Endothelial cell of umbilical vein (primary cell): ENCODE measurements at regions not wholly inside any gene's neighbourhood (a gene's known extent, or its start where the extent isn't known, plus 50 kb on each side); places are given as distances from the start of the nearest gene placed in this dataset.

Experiments used
- BruUV-seq: library from RNA; stranded (reverse); fragments of 400-500 nt; replicated peaks from 2 replicates; lab custom pipeline; 2021; lab: Mats Ljungman, UMichigan
- CTCF ChIA-PET: fragments of 300-600, 350-600 bp; sonication (Branson Sonifier 250); formaldehyde crosslinking; loops from one replicate; lab custom pipeline; 2021; ENCODE audit warnings: antibody characterized with exemption, inconsistent platforms; lab: Charles Lee
- POLR2A ChIA-PET: fragments of 300-600, 350-600 bp; sonication (Branson Sonifier 250); formaldehyde crosslinking; loops from one replicate; lab custom pipeline; 2021; ENCODE audit warnings: antibody characterized with exemption, inconsistent platforms; lab: Charles Lee
- DNase-seq: peaks from one replicate; pipeline ENCODE4 v3.0.0-alpha.2; 2011; ENCODE audit warnings: low read depth, low spot score
- FAIRE-seq: peaks from 2 replicates; lab custom pipeline; 2011; peaks lifted over from hg19 to GRCh38; lab: Jason Lieb, UNC
- H2AFZ ChIP-seq: 2 replicates; pipeline ENCODE4 v1.6.0; 2012; ENCODE audit warnings: low read depth, low read length, control low read depth, inconsistent platforms
- H3K27ac ChIP-seq: 2 replicates; pipeline ENCODE4 v1.5.1; 2011; ENCODE audit warnings: low read depth, mild to moderate bottlenecking, control low read depth, low read length, moderate library complexity; ENCODE audit not compliant: insufficient read depth
- H3K27me3 ChIP-seq, 2 experiments: 2 replicates each; pipeline versions ENCODE4 v1.6.0 to v1.6.1; 2011; ENCODE audit warnings: low read length in 2 of 2, mixed read lengths in 1 of 2; ENCODE audit not compliant: control insufficient read depth in 2 of 2, insufficient read depth in 2 of 2
- H3K36me3 ChIP-seq, 2 experiments: 2 replicates in 1 of 2; 3 replicates in 1 of 2; pipeline ENCODE4 v1.5.1; 2011; ENCODE audit warnings: low read length in 2 of 2, mild to moderate bottlenecking in 1 of 2, moderate library complexity in 1 of 2; ENCODE audit not compliant: control insufficient read depth in 2 of 2, insufficient read depth in 2 of 2; ENCODE audit errors: extremely low read depth in 1 of 2
- H3K4me1 ChIP-seq: 3 replicates; pipeline ENCODE4 v1.5.1; 2011; ENCODE audit warnings: mild to moderate bottlenecking, low read length; ENCODE audit not compliant: control insufficient read depth, insufficient read depth; ENCODE audit errors: extremely low read depth
- H3K4me2 ChIP-seq: 2 replicates; pipeline ENCODE4 v1.6.1; 2011; ENCODE audit warnings: low read length, control low read depth, mixed read lengths; ENCODE audit not compliant: insufficient read depth
- H3K4me3 ChIP-seq, 3 experiments: fragments of 200-600 bp in 1 of 3; sonication (generic), shearing (Covaris generic) in 1 of 3; replicated peaks in 1 of 3; 2 replicates each; pipeline ENCODE4 v1.5.1; 2011 to 2016; ENCODE audit warnings: control low read depth in 3 of 3, low read length in 3 of 3, mild to moderate bottlenecking in 2 of 3, inconsistent platforms in 1 of 3, low read depth in 1 of 3, moderate library complexity in 1 of 3; ENCODE audit not compliant: insufficient read depth in 1 of 3
- H3K79me2 ChIP-seq: 2 replicates; pipeline ENCODE4 v1.6.0; 2012; ENCODE audit warnings: low read length, inconsistent platforms; ENCODE audit not compliant: control insufficient read depth, insufficient read depth
- H3K9ac ChIP-seq: replicated peaks from 2 replicates; pipeline ENCODE3; 2011; ENCODE audit warnings: low read length, control low read depth; ENCODE audit not compliant: insufficient read depth; ENCODE audit errors: extremely low read depth
- H3K9me1 ChIP-seq: replicated peaks from 3 replicates; pipeline ENCODE4 v1.6.0; 2011; ENCODE audit warnings: mild to moderate bottlenecking, low read length; ENCODE audit not compliant: control insufficient read depth, insufficient read depth; ENCODE audit errors: extremely low read depth
- H3K9me3 ChIP-seq: replicated peaks from 2 replicates; pipeline ENCODE4 v1.5.1; 2012; ENCODE audit warnings: low read length, inconsistent platforms; ENCODE audit not compliant: control insufficient read depth, insufficient read depth
- H4K20me1 ChIP-seq: replicated peaks from 2 replicates; pipeline ENCODE3; 2011; ENCODE audit warnings: mild to moderate bottlenecking, low read length; ENCODE audit not compliant: control insufficient read depth, insufficient read depth; ENCODE audit errors: extremely low read depth
- EZH2 ChIP-seq: IDR thresholded peaks from 2 replicates; pipeline ENCODE4 v1.6.1; 2012; ENCODE audit warnings: borderline replicate concordance, low read depth, mild to moderate bottlenecking, moderate library complexity, low read length, inconsistent platforms; ENCODE audit not compliant: severe bottlenecking
- FOS ChIP-seq: IDR thresholded peaks from 2 replicates; pipeline ENCODE4 v1.6.1; 2011; ENCODE audit warnings: mild to moderate bottlenecking, low read length, moderate library complexity, borderline replicate concordance; ENCODE audit not compliant: insufficient read depth
- GATA2 ChIP-seq: IDR thresholded peaks from 2 replicates; pipeline ENCODE4 v1.7.0; 2011; ENCODE audit warnings: low read depth, mild to moderate bottlenecking, moderate library complexity, mixed read lengths, low read length; ENCODE audit not compliant: insufficient read length, insufficient read depth
- JUN ChIP-seq: IDR thresholded peaks from 2 replicates; pipeline ENCODE4 v1.6.1; 2011; ENCODE audit warnings: borderline replicate concordance, low read depth; ENCODE audit not compliant: insufficient read length, insufficient read depth
- MYC ChIP-seq: IDR thresholded peaks from one replicate; pipeline ENCODE4 v1.6.1; 2011; ENCODE audit warnings: mild to moderate bottlenecking, low read depth, low read length
- POLR2A ChIP-seq: IDR thresholded peaks from 2 replicates; pipeline ENCODE4 v1.6.1; 2012; ENCODE audit warnings: low read depth, mild to moderate bottlenecking, control low read depth, low read length
- POLR2AphosphoS5 ChIP-seq: IDR thresholded peaks from 2 replicates; pipeline ENCODE4 v1.6.1; 2012; ENCODE audit warnings: low read depth, mild to moderate bottlenecking, control low read depth, low read length, moderate library complexity; ENCODE audit not compliant: insufficient read depth
- dilution Hi-C: fragments of 300-500 bp; cut with MboI; formaldehyde crosslinking; loops from one replicate; pipeline ENCODE4 v1.15.0; 2019; ENCODE audit warnings: low sequenced_read_pairs; ENCODE audit not compliant: extremely low pct_ligation_motif_present
- intact Hi-C: fragments of 100-400 bp; cut with micrococcal nuclease; formaldehyde crosslinking; loops from one replicate; pipeline ENCODE4 v1.10.0; 2022
- TF ChIP-seq, protein P1 (sequence below), 2 donors: IDR thresholded peaks; 1 replicate in 1 of 2; 2 replicates in 1 of 2; pipeline ENCODE4 v1.5.1; 2011; ENCODE audit warnings: low read length in 2 of 2, mild to moderate bottlenecking in 2 of 2, moderate library complexity in 2 of 2, control low read depth in 1 of 2, inconsistent platforms in 1 of 2, low read depth in 1 of 2; ENCODE audit not compliant: insufficient read depth in 1 of 2; ENCODE audit errors: extremely low read depth in 1 of 2
- TF ChIP-seq, protein P2 (sequence below): IDR thresholded peaks from 2 replicates; pipeline ENCODE4 v1.6.1; 2011; ENCODE audit not compliant: insufficient read depth, insufficient read length

DNA sequence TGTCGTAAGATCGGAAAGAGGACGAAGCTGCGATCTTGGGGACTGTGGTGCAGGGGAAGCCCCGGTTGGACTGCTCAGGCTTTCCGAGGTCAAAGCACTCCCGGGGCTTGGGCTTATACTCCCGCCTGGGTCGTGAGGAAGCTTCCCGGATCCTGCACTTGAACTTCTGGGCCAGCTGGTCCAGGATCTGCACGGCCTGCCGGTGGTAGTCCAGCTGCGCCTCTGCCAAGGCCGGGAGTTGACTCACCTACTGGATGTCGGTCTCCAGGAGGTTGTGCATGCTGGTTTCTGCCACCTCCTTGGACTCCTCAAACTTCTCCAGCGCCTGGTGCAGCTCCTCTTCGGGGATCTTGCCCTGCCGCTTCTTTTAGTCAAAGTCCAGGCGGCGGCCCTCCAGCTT, 99.2 kb downstream of the KPNA2 start:
- H3K4me2 ChIP-seq: no peak overlapping the region
- CTCF ChIA-PET: no interaction called here
- POLR2A ChIA-PET: no interaction called here
- no peak overlapping the region for H3K4me3 ChIP-seq
- H2AFZ ChIP-seq: no peak overlapping the region
- H3K27me3 ChIP-seq: no peaks in the 10 kb centered on the region
- dilution Hi-C loops: no loop called here
- H3K9ac ChIP-seq: no peak overlapping the region
- TF ChIP-seq POLR2A (no peak), GATA2 (no peak), FOS (no peak), EZH2 (no peak), JUN (no peak), POLR2AphosphoS5 (no peak), MYC (no peak)
- TF ChIP-seq, protein P1, sequence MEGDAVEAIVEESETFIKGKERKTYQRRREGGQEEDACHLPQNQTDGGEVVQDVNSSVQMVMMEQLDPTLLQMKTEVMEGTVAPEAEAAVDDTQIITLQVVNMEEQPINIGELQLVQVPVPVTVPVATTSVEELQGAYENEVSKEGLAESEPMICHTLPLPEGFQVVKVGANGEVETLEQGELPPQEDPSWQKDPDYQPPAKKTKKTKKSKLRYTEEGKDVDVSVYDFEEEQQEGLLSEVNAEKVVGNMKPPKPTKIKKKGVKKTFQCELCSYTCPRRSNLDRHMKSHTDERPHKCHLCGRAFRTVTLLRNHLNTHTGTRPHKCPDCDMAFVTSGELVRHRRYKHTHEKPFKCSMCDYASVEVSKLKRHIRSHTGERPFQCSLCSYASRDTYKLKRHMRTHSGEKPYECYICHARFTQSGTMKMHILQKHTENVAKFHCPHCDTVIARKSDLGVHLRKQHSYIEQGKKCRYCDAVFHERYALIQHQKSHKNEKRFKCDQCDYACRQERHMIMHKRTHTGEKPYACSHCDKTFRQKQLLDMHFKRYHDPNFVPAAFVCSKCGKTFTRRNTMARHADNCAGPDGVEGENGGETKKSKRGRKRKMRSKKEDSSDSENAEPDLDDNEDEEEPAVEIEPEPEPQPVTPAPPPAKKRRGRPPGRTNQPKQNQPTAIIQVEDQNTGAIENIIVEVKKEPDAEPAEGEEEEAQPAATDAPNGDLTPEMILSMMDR (IDR thresholded peaks at IDR 0.05; ENCODE audit: extremely low read depth in 1 of 2, insufficient read depth in 1 of 2, low read depth in 1 of 2, low read length in 2 of 2): no peak
- TF ChIP-seq, protein P2, sequence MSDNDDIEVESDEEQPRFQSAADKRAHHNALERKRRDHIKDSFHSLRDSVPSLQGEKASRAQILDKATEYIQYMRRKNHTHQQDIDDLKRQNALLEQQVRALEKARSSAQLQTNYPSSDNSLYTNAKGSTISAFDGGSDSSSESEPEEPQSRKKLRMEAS: no peak
- H3K9me3 ChIP-seq: no peaks in the 10 kb centered on the region
- no peaks in the 10 kb centered on the region for H3K79me2 ChIP-seq
- H4K20me1 ChIP-seq: no peaks in the 10 kb centered on the region
- DNase-seq (no peak), FAIRE-seq (no peak)
- H3K27ac ChIP-seq: no peak overlapping the region
- intact Hi-C loops: no loop called here
- no peaks in the 10 kb centered on the region for H3K4me1 ChIP-seq
- no peaks in the 10 kb centered on the region for H3K9me1 ChIP-seq
- BruUV-seq: no TSS peak
- H3K36me3 ChIP-seq: peaks cover 0 to 5% of the 10 kb centered on the region in 2 experiments
